HG03439 (cell line): ENCODE measurements at regions not wholly inside any gene's neighbourhood (a gene's known extent, or its start where the extent isn't known, plus 50 kb on each side); places are given as distances from the start of the nearest gene placed in this dataset.
"Not testable (repeated sequence)": the region's sequence is repeated elsewhere in the genome, so short reads cannot be mapped to it uniquely, and the experiment has no call there.

ENCODE experiments used
- ATAC-seq: cut with Tn5 transposase; IDR thresholded peaks from one replicate; pipeline ENCODE4 v1.9.1; 2021; ENCODE audit warnings: mild to moderate bottlenecking, moderate library complexity; ENCODE audit not compliant: unreplicated experiment

DNA sequence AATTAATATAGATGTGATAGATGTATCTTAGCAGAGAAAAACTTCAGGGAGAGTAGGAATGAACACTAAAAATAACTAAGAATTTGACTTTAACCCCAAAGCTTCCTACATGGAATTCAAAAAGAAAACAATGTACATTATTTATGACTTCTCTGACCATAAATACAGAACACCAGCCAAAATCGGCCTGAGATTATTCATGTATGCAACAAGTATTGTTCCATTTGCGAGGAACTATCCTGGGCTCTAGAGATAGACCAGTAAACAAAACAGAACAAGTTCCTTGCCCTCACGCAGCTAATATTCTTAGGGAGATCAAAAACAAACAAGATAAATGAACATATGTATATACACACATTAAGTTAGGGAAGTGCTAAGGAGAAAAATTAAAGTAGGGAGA is 432.3 kb upstream of the SOX5 start:
- no peak for ATAC-seq

DNA sequence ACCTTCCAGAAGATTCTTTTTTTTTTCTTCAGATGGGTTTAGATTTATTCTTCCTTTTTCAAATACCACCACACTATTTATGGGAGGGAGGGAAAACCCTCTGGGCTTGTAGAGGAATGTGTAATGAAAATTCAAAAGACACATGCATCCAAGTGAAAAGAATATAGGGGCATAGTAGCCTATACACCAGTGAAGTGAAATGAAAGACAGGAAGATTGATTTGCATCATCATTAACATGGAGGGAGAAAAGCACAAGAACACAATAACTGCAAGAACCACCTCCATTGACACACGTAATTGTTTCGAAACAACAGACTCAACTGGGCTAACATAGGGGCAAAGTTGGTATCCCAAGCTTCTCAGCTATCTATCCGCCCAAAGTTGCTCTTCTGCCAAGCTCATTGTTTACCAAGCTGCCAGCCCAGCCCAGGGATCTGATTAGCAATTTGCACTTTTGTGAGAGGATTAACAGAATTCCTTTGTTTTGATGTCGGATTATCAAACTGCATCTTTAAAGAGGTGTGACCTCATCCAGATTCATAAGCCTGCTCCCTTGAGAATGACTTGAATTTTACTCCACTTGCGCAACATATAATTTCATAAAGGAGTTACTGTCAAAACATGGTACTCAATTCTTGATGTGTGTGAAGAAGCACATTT is 430.5 kb upstream of the SOX5 start:
- ATAC-seq = no peak

DNA sequence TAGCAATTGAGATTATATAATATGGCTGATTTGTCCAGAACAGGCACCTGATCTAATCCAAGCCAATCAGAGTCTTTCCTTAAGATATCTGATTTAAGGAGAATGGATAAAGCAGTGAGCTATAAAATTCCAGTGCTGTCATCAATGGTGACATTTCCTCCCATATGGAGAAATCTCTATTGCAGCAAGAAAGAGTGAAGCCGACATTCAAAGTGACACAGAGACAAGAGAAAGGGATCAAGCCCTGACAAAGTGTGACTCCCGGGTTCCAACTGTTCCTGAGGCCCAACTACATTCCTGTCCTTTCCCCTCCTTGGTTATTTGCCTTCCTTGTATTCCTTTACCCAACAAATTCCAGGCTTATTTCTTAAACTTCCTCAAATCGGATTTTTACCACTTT is 430.0 kb upstream of the SOX5 start:
- no peak for ATAC-seq

DNA sequence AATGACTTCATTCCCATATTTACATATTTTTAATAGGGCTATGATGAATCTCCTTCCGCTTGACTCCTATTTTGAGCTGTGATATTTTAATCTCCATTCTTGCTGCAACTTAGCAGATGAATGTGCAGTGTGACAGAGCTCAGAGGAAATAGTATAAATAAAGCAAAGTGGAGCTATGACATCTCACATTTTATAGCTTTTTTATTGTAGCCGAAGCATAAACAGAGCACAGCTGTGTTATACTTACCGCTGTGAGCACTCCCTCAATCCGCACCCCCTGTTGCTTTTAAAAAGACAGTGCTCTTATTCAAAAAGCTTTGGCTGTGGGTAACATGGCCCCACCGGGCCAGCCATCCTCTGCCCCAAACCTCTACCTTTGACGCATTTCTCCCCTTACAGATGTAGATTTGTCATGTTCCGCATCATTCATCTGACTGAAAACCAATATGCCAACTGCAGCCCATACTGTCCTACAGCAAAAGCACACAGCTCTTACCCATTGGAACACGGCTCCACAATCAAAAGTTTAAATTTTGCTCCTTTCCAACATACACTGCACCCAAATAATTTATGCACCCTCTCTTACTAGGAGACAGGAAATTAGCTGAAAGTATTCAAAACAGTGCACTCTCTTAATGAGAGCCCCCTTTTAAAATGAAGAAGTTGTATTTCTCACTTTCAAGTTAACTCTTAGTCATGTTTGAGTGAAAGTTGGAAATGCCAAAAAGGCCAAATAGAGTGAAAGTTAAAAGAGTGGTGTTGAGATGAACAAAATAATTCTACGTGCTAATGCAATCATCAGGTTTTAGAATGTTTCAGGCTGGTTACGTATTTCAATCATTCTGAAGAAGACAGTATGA is 429.3 kb upstream of the SOX5 start:
- no peak for ATAC-seq

DNA sequence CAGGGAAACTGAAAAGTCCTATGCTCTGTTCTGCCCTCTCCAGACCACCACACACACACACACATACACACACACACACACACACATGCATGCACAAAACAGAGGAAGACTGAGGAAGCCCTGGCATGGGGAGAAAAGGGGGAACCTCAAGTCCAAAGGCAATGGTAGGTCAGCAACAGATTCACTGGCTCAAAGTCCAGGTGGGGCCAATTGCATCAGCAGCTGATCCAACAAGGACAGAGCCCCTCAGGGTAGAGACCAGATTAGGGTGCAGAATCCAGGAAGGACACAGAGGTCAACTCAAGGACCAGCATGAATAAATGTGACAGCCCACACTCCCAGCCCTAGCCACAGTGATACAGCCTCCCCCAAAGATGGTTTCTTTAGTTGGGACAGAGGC is 425.0 kb upstream of the SOX5 start:
- ATAC-seq = no peak

DNA sequence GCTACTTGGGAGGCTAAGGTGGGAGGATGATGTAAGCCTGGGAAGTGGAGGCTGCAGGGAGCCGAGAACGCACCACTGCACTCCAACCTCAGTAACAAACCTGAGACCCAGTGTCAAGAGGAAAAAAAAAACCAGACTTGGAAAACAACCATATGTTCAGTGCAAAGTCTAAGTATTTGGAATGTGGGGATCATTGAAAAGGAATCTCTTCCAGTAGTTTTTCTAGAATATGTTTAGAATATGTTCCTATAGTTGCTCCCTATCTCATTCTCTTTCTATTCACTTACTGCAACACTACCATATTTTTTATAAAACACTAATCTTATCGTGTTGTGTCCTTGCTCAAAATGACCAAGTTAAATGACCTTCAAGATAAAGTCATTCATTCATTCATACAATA is 423.5 kb upstream of the SOX5 start:
- no peak for ATAC-seq

DNA sequence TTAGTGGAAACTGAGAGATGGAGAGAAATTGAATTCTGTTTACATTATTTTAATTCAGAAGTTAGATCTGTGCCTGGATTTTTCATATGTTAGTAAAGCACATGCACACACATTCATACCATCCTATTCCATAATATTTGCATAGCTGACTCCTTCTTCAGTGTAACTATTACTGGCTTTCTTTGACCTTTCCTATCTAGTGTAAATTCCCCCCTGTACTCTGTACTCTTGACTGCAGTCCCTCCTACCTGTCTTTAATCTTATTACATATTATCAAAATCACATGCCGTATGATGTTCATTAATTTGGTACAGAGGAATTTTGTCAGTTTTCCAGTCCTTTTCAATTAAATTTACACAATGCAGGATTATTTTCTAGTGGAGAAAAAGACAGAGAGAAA is 417.0 kb upstream of the SOX5 start:
- no peak for ATAC-seq

DNA sequence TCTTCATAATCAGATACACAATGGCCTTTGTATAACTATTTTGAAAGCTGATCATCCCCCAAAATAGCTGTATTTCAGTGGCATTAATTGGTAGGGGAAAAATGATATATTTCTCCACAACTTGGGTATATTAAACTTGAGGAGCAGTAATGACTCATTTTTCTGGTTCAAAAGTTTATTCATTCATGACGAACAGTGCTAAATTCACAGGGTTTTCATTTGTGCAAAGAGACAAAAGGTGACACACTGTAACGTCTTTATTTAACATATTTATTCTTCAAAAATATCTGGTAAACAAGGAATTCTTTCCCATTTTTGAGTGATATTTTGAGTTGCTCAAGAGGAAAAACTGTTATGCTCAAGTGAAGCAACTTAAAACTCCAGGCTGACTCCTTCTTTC is 415.5 kb upstream of the SOX5 start:
- ATAC-seq = no peak

DNA sequence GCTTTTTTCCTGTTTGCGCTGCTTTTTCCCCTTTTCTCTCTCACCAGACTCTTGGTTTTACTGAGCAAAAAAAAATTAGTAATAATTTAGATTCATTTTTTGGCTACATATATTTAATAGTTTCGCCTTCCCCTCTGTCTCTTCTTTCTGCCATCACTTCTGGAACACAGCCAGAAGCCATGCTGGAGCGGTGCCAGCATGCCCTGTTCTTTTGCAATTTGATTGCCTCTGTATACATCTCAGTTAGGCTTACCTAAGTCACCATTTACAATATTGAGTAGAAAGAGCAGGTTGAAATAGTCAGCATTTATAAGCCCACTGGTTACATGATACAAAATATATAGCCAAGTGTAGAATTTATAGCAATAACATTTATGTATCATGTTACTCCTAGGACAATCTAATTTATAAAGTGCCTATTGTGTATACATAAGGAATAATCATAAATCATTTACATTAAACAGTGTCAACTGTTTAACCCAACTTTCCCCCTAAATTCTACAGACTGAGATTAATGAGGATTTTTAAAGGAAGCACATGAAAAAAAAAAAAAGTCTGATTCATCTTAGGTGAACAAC is 413.8 kb upstream of the SOX5 start:
- no peak for ATAC-seq

DNA sequence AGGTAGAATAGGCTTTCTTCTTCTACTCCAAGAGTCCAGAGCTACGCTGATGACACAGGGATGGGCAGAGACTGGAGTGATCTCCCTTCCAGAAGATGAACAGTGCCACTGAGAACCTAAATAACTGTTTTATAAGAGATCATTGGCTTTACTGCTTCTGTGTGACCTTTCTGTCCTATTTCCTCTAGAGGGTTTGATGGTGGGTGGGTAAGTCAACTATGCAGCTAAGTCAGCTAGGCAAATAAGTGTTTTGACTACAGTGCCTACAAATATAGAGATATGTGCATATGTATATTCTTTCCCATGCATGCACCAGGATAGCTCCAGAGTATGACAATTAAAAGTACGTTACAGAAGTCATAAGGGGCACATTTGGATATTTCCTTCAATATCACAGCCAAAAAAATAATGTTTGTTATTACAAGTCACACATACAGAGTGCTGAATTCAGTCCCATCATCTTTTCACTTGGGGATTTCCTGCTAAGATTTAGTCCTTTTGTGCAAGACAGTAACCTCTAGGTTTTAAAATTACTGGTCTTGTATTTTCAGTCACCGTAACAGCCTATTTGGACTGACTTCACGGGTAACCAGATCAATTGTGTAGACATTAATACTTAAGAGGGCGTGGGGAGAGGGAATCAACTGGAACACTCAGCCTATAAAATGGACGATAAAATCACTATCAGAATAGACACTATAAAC is 412.6 kb upstream of the SOX5 start:
- no peak for ATAC-seq

DNA sequence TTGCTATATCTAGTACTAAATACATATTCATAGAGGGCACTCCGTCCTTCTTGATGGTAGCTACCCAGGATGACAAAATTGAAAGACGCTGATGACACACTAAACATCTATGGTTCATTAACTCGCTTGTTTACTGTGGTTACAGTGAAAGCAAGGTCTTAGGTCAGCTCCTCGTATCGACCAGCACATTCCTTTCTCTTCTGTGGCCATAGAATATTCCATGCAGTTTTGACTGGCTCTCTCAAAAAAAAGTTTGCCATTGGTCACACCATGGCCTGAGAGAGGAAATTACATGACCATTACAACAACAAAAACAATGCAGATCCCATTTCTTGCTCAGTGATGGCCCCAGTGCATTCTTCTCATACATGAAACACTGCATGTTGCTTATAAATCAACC is 411.4 kb upstream of the SOX5 start:
- ATAC-seq = peak; percentile 71

DNA sequence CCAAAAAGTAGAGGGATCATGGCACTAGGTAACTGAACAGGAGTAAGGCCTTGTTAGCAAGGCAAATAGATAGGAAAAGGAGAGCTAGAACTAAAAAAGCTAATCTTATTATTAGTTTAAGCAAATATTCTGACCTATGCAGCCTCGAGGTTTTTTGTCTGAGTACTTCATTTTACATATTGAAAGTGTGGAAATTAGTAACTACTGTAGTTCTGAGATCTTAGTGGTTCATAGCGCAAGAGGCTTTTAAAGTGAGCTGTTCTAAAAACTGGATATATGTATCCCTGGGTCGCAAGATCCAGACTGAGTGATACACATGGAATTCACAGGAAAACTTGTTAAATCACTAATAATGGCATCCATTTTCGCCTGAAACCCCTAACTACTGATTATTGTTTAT is 411.0 kb upstream of the SOX5 start:
- peak; percentile 54 for ATAC-seq

DNA sequence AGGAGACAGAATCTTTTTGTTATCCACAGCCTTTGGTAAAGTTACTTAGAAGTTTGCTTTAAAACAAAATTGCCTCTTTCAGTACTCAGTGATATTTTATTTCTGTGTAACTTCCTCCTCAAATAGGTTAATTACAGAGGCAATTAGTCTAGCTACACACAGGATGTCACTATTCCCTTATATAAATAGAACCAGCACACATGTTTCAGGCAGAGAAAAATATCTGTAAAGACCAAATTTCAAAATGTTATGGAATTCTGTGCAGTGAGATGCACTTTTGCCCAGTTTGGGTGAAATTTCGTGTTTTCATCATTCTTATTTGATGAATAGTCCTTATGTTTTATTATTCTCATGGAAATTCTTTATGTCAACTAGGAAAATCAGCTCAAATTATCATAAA is 410.6 kb upstream of the SOX5 start:
- no peak for ATAC-seq

DNA sequence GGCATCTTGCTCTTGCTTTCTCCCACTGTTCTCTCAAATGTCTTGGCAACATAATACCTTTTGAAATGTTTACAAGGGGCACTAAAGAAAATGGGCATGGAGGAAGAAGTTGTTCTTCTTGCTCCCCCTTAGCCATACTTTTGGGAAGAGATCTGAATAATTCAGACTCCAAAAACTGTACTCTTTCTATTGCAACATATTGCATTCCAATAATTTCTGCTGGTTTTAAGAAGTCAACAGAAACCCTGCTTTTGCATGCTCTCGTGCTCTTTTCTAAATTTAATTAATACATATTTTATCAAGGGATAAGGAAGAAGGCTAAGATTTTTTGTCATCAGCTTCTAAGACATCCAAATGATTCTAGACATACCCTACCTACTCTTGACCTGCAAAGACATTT is 409.9 kb upstream of the SOX5 start:
- ATAC-seq = no peak

DNA sequence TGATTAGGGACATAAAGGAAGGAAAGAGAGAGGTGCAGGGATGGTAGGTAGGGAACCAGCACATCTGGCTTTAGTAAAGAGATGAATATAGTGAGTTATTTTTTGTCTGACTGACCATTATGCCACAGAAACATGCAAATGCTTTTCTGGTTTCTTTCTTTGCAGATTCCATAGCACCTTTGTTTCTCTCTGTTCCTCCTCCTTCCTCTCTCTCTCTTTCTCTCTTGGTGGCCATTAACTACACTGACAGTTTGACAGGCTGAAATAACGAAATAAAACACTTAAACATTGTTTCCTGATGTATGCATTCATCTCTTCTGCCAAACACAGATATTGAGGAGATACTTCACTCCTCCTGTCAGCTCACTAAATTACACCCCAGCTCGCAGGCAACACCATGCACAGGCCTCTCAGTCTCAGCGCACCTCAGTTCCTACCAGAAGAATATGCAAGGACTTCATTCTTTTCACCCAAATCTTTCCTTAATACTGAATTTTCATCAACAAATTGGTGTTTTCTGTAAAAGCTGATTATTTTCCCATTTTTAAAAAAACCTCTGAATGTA is 406.9 kb upstream of the SOX5 start:
- peak; percentile 57 for ATAC-seq

DNA sequence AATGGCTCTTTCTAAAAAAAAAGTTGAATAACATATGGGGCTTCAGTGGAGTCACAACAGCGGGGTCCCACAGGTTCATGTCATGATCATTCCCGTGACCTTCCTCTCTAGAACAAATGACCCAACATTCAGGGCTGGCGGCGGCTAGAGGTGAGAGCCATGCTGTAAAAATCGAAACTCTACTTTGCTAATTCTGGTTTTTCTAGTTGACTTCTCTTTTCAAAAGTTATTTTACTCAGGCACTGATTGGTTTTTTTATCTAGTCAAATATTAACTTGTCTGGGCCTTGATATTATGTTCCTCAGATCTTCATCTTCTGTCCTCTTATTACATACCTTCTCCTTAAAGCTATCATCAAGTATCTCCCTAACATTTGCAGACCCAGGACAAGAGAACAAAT is 402.9 kb upstream of the SOX5 start:
- no peak for ATAC-seq

DNA sequence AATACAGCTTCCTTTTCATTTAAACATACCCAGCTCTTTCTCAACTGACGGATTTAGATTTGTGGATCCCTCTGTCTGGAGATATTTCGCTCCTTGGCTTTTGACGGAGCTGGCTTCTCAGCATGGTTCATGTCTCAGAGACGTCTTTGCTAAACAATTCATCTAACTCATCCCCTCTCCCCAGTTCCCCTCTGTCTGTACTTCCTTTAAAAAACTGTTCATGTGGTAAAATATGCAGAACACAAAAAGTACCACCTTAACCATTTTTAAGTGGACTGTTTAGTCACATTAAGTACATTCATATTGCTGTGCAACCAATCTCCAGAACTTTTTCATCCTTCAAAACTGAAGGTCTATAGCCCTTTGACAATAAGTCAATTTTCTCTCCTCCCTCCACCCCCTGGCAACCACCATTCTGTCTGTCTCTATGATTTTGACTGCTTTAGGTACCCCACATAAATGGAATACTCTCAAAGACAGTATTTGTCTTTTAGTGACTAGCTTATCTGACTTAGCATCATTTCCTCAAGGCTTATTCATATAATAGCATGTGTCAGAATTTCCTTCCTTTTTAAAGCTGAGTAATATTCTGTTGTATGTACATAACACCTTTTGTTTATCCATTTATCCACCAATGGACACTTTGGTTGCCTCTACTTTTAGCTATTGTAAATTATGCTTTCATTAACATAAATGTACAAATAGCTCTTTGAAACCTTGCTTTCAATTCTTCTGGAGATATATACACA is 399.8 kb upstream of the SOX5 start:
- no peak for ATAC-seq

DNA sequence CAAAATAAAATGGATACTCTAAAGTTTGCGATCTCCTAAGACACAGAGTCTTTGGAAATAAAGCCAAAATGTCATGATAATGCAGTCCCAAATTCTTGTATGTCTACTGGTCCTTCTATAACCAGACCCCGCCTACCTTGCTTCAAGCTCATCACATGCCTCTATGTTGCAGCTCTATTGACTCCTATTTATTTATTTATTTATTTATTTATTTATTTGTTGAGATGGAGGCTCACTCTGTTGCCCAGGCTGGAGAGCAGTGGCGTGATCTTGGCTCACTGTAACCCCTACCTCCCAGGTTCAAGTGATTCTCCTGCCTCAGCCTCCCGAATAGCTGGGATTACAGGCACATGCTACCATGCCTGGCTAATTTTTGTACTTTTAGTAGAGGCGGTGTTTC is 398.7 kb upstream of the SOX5 start:
- not testable (repeated sequence) for ATAC-seq

DNA sequence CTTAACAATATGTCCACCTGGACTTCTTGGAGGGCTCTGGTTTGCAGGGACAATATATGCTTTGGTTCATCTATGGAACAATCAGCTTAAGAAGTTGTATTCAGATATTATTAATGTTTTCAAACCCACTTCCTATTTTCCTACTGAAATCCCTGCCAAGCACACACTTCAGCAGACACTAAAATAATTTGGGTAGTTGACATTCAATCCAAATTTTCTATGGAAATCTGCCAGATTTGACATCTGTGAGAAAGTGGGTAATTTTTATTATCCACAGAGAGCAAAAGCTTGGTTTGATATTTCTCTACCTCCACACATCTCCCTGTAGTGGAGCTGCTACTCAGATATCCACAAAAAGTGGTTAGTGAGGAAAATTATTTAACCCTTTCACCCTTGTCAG is 378.8 kb upstream of the SOX5 start:
- no peak for ATAC-seq

DNA sequence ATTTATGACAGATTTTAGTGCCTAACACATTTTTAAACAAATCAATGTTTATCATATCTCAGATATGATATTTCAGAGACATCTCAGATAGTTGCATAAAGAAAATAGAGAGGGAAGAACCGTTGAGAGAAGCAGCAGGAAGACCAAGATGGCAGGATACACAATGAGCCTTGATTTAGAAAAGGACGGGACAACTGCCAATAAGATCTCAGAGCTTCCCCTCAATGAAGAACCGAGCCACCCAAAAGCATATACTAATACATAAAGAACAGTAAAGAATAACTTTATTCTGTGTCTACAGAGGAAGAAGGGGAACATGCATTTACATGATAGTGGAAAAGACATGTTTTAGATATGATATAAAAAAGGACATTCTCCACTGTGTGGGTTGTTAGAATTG is 375.9 kb upstream of the SOX5 start:
- no peak for ATAC-seq
